ENCODE measurements at regions not wholly inside any gene's neighbourhood (a gene's known extent, or its start where the extent isn't known, plus 50 kb on each side); places are given as distances from the start of the nearest gene placed in this dataset.

DNA sequence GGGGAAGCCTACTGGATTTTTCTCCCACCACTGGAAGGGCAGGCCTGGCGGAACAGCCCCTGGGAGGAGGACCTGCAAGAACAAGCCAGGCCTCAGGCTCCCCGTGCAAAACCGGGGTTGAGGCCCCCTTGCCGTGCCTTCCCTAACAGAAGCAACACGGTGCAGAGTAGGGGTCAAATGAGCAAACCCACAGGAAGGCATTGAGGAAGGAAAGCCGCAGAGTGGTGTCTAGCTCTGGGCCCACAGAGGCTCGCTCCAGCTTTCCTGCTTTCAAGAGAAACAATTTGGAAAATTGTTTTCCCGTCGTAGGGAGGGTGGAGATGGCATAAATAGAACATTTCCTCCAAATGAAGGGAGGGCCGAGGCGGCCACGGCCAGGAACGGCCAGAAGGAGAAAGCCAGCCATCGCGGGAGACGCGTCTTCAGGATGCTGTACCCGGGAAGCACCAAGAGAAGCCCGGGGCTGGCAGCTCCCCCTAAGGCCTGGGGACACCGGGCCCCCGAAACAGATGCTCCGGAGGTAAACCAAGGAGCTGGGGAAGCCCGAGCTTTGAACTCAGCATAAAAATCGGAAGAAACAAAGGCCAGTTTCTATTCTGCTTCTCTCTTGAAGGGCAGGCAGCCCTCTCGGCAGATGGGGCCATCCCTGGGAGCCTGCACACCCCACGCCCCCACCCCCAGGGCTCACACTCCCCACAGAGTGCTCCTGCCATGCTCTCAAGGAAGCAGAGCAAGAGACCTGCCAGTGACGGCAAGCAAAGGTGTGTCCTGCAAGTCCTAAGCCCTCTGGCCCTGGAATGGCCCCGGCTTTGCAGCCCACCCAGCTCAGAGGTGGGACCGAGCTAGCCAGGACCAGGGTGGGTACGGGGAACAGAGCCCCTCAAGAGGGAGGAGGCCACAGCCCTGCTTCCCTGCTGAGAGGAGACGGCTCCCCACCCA lies 92.0 kb downstream of the RBFOX3 start:
- no peak for TF ChIP-seq CTCF (IDR thresholded peaks at IDR 0.05)
- H3K27me3 ChIP-seq (replicated peaks; ENCODE audit: insufficient read depth): no peaks in the 10 kb centered on the region
- H3K27ac ChIP-seq: no peak overlapping the region

GRCh38 chr17:79517827-79518584 lies 92.8 kb downstream of the RBFOX3 start:
- Histone ChIP-seq H3K4me3 (no peak overlapping the region), H3K27me3 (replicated peaks; ENCODE audit: insufficient read depth) (no peaks in the 10 kb centered on the region), H3K9me3 (no peaks in the 10 kb centered on the region), H3K4me1 (ENCODE audit: control insufficient read depth in 1 of 2, low read depth in 2 of 2) (no peaks in the 10 kb centered on the region), H3K27ac (no peak overlapping the region), H3K36me3 (no peaks in the 10 kb centered on the region)
- no peak for TF ChIP-seq CTCF (IDR thresholded peaks at IDR 0.05)
- ATAC-seq (ENCODE audit: insufficient number of reproducible peaks, low FRiP score, low read depth) (no peak), DNase-seq (ENCODE audit: low spot score) (no peak)

More for the DNA sequence above, 92.0 kb downstream of the RBFOX3 start:
- no peak overlapping the region for H3K4me3 ChIP-seq
- no peaks in the 10 kb centered on the region for H3K9me3 ChIP-seq
- H3K4me1 ChIP-seq (ENCODE audit: control insufficient read depth in 1 of 2, low read depth in 2 of 2): no peaks in the 10 kb centered on the region
- no peak for DNase-seq (ENCODE audit: low spot score)
- no peaks in the 10 kb centered on the region for H3K36me3 ChIP-seq
- ATAC-seq (ENCODE audit: insufficient number of reproducible peaks, low FRiP score, low read depth): no peak

DNA sequence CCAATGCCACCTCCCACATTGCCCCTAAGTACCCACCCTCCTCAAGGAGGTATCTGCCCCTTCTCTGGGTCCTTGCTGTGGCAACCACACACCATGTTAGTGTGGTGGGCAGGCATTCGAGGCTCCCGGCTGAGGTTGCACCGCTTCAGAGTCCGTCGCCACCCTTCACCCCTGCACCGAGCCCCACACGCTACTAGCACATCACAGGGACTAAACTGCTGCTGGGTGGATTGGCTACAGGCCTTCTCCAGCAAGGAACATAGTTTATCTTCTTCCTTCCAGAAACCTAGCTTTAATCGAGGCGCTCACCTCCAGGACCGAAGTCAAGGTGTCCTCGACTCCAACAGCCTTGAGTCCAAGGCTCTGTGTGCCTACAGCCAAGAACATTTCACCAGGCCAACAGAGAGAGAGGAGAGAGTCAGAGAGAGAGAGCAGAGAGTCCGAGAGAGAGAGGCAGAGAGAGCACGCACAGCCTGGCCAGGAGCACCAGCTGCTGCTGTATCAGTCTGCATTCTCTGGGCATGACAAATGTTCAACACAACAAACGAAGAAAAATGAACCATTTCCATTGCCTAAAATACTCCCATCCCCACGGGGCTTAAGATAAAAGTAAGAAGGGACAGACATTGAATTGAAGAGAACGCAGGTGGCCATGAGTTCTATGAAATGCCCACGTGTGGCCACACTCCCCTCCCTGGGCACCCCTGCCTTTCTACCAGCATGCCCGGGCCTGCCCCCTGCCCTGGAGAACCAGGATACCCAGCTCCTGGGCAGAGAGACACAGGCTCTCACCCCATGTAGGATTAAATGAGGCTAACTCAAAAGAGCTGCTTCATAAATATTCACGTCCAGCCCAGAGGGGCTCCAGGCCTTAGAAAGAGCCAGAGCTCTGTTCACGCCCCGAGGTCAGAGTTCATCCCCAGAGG lies 94.9 kb downstream of the RBFOX3 start:
- H3K27ac ChIP-seq: no peak overlapping the region
- H3K4me3 ChIP-seq: no peak overlapping the region
- DNase-seq (ENCODE audit: low spot score) (no peak), ATAC-seq (ENCODE audit: insufficient number of reproducible peaks, low FRiP score, low read depth) (no peak)
- no peaks in the 10 kb centered on the region for H3K9me3 ChIP-seq
- no peaks in the 10 kb centered on the region for H3K4me1 ChIP-seq (ENCODE audit: control insufficient read depth in 1 of 2, low read depth in 2 of 2)
- no peak for TF ChIP-seq CTCF (IDR thresholded peaks at IDR 0.05)
- H3K36me3 ChIP-seq: no peaks in the 10 kb centered on the region
- H3K27me3 ChIP-seq (replicated peaks; ENCODE audit: insufficient read depth): no peaks in the 10 kb centered on the region

DNA sequence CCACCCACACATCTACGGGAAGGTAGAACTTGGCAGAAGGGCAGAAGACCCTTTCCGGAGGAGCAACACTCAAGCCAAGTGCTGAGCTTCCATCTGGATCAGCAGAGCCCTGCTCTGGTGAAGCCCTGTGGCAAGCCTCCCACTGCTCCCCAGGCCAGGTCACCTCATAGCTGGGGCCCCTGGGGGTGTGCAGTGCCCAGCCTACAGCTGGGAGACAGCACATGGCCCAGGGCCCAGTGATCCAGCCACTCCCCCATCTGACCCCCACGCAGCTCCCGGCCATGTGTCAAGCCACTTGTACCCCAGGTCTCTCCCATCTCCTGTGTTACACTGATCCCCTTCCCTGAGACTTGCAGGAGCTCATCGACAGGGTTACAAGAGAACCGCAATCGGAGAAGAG lies 95.7 kb downstream of the RBFOX3 start:
- H3K4me3 ChIP-seq: no peak overlapping the region
- no peaks in the 10 kb centered on the region for H3K27me3 ChIP-seq (replicated peaks; ENCODE audit: insufficient read depth)
- no peak for DNase-seq (ENCODE audit: low spot score)
- H3K27ac ChIP-seq: no peak overlapping the region
- TF ChIP-seq CTCF (IDR thresholded peaks at IDR 0.05): no peak
- no peaks in the 10 kb centered on the region for H3K9me3 ChIP-seq
- no peaks in the 10 kb centered on the region for H3K4me1 ChIP-seq (ENCODE audit: control insufficient read depth in 1 of 2, low read depth in 2 of 2)
- no peak for ATAC-seq (ENCODE audit: insufficient number of reproducible peaks, low FRiP score, low read depth)
- no peaks in the 10 kb centered on the region for H3K36me3 ChIP-seq

All from thoracic aorta (tissue), 2 donors.